ENCODE measurements at regions not wholly inside any gene's neighbourhood (a gene's known extent, or its start where the extent isn't known, plus 50 kb on each side); places are given as distances from the start of the nearest gene placed in this dataset.
"Not testable (repeated sequence)": the region's sequence is repeated elsewhere in the genome, so short reads cannot be mapped to it uniquely, and the experiment has no call there.

DNA sequence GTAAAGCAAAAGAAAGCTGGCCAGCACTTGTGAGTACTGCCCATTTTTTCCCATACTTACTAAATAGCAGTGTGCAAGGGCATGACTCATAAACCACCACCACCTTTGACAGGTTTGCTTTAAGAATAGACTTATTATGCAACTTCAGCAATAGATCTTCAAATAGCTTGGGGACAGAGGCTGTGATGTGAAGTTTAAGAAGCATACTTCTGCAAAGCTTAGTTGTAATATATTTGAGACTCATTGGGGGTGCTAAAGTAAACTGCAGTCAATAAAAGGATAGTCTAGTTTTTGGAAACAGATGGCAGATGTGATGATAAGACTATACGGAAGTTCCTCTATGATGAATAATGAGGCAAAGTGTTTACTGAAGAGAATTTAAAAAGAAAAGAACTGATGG, 210.0 kb downstream of the PLA2G4A start:
- TF ChIP-seq, protein P1, sequence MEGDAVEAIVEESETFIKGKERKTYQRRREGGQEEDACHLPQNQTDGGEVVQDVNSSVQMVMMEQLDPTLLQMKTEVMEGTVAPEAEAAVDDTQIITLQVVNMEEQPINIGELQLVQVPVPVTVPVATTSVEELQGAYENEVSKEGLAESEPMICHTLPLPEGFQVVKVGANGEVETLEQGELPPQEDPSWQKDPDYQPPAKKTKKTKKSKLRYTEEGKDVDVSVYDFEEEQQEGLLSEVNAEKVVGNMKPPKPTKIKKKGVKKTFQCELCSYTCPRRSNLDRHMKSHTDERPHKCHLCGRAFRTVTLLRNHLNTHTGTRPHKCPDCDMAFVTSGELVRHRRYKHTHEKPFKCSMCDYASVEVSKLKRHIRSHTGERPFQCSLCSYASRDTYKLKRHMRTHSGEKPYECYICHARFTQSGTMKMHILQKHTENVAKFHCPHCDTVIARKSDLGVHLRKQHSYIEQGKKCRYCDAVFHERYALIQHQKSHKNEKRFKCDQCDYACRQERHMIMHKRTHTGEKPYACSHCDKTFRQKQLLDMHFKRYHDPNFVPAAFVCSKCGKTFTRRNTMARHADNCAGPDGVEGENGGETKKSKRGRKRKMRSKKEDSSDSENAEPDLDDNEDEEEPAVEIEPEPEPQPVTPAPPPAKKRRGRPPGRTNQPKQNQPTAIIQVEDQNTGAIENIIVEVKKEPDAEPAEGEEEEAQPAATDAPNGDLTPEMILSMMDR (IDR thresholded peaks at IDR 0.05) = no peak
- TF ChIP-seq ZFX (IDR thresholded peaks at IDR 0.05; ENCODE audit: borderline replicate concordance) = no peak
- no peak overlapping the region for H3K27ac ChIP-seq

DNA sequence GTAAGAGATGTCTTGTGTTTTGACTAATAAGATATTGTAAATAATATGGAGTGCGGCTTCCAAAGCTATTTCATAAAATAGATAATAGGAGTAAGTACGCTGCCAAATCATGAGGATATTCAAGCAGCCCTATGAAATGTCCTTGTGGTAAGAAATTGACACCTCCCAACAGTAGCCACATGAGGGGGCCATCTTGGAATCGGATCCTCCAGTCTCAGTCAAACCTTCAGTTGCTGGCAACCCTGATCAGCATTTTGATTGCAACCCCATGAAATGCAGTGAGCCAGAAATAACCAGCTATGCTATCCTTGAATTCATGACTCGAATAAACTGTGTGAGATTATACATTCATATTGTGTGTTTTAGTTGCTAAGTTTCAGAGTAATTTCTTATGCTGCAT, 212.4 kb downstream of the PLA2G4A start:
- no peak overlapping the region for H3K27ac ChIP-seq
- TF ChIP-seq, protein P1 (IDR thresholded peaks at IDR 0.05) = no peak
- no peak for TF ChIP-seq ZFX (IDR thresholded peaks at IDR 0.05; ENCODE audit: borderline replicate concordance)

DNA sequence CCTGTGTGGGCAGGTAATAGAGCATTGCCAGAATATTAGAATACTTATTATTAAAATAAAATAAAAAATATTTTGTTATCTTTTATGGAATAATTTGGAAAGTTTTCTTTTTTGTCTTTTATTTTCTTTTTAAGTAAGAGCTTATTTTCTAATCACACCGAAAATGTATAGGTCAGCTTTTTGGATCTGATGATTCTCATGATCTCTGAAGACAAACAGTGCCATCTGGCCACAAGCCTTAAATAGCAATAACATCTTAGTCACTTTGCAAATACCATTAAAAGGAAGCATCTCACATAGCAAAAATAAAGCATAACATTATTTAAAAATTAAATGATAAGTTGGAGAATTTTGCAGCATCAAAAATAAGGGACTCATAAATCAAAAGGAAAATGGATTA, 213.8 kb downstream of the PLA2G4A start:
- no peak overlapping the region for H3K27ac ChIP-seq
- TF ChIP-seq, protein P1 (IDR thresholded peaks at IDR 0.05) = no peak
- TF ChIP-seq ZFX (IDR thresholded peaks at IDR 0.05; ENCODE audit: borderline replicate concordance) = no peak

DNA sequence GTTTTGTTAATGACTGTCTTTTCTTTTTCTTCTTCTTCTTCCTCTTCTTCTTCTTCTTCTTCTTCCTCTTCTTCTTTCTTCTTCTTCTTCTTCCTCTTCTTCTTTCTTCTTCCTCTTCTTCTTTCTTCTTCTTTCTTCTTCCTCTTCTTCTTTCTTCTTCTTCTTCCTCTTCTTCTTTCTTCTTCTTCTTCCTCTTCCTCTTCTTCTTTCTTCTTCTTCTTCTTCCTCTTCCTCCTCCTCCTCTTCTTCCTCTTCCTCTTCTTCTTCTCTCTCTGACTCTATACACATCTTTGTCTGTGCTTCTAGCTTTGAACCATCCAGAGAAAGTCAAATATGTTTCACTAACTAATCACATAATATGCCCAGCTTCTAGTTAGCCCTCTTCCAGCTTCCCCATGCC, 214.7 kb downstream of the PLA2G4A start:
- not testable (repeated sequence) for H3K27ac ChIP-seq

DNA sequence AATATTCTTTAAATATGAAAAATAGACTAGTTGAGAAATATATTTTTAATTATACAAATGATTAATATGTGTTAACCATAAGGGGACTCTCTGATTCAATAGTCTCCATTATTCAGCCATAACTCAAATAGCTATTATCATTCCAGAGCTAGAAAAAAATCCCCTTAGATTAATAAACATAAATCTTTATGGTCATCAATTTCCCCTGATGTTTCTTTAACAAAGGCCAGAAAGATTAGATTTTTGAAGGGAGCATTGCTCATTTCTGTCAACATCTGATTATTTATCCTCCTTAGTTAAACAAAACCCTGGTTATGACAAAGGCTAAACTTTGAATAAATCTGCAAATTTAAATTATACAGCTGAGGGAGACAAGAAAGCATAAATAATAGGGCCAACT, 215.7 kb downstream of the PLA2G4A start:
- no peak overlapping the region for H3K27ac ChIP-seq
- TF ChIP-seq, protein P1 (IDR thresholded peaks at IDR 0.05) = no peak

DNA sequence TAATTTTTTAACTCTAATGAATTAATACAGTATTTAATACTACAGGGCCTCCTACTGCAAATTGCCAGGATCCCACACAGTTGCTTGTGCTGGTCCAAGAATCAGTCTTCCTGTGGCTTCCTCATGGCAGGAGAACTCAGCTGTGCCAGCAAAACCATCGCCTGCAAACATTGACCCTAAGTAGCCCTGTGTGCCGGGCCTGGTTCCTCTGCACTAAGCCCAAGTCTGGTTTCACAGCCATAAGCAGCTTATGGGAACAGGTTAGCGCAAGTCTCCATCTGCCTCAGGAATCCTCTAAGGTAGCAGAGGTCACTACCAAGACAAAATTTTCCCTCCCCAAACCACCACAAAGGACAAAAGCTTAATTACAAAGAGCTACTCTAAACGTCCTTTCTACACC, 216.6 kb downstream of the PLA2G4A start:
- TF ChIP-seq, protein P1 (IDR thresholded peaks at IDR 0.05) = no peak
- no peak for TF ChIP-seq ZFX (IDR thresholded peaks at IDR 0.05; ENCODE audit: borderline replicate concordance)
- no peak overlapping the region for H3K27ac ChIP-seq

DNA sequence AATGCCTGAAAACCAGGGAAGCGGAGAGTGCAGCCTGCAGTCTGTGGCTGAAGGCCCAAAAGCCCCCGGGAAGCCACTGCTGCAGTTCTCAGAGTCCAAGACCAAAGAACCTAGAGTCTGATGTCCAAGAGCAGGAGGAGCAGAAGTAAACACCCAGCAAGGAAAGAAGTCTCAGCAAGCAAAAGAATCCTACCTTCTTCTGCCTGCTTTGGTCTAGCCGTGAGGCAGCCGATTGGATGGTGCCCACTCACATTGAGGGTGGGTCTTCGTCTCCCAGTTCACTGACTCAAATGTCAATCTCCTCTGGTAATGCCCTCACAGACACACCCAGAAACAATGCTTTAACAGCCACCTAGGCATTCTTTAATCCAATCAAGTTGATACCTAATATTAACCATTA, 217.5 kb downstream of the PLA2G4A start:
- no peak overlapping the region for H3K27ac ChIP-seq
- TF ChIP-seq, protein P1 (IDR thresholded peaks at IDR 0.05) = no peak
- TF ChIP-seq ZFX (IDR thresholded peaks at IDR 0.05; ENCODE audit: borderline replicate concordance) = no peak

DNA sequence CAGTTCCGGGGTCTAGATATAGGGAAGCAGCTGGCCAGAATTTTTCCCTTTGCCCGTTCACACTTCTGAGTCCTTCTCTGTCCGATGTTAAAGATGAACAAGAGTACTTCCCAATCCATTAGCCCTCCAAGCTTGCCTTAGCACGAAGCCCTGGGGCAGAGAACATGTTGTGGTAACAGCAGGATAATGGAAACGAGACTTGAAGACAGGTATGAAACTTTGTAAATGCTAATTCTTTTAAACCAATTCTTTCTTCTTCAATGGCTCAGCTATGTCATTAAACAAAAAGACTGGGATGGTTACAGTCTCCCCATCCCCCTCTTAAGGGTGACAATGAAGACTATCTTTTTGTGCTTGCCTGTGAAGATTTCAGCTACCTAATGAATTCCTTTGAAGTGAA, 218.5 kb downstream of the PLA2G4A start:
- TF ChIP-seq, protein P1 (IDR thresholded peaks at IDR 0.05) = no peak
- no peak for TF ChIP-seq ZFX (IDR thresholded peaks at IDR 0.05; ENCODE audit: borderline replicate concordance)
- H3K27ac ChIP-seq = no peak overlapping the region

Data from 22Rv1 (cell line).